ENCODE measurements at regions not wholly inside any gene's neighbourhood (a gene's known extent, or its start where the extent isn't known, plus 50 kb on each side); places are given as distances from the start of the nearest gene placed in this dataset.

- intact Hi-C loops (cut with micrococcal nuclease), result no loop called here
- CTCF ChIA-PET, result no interaction called here
- H3K4me3 ChIP-seq (replicated peaks in 1 of 3; ENCODE audit: insufficient read depth in 1 of 3, low read depth in 1 of 3, low read length in 3 of 3), result no peak overlapping the region
- no peak overlapping the region for H2AFZ ChIP-seq (ENCODE audit: low read depth, low read length)
- H3K4me2 ChIP-seq (ENCODE audit: insufficient read depth, low read length), result no peak overlapping the region
- no peaks in the 10 kb centered on the region for H3K36me3 ChIP-seq (ENCODE audit: control insufficient read depth in 2 of 2, extremely low read depth in 1 of 2, insufficient read depth in 2 of 2, low read length in 2 of 2)
- no peak overlapping the region for H3K27ac ChIP-seq (ENCODE audit: insufficient read depth, low read depth, low read length)
- dilution Hi-C loops (cut with MboI; ENCODE audit: extremely low pct_ligation_motif_present, low sequenced_read_pairs), result no loop called here
- no peaks in the 10 kb centered on the region for H4K20me1 ChIP-seq (replicated peaks; ENCODE audit: control insufficient read depth, extremely low read depth, insufficient read depth, low read length)
- BruUV-seq (replicated peaks), result no TSS peak
- H3K9ac ChIP-seq (replicated peaks; ENCODE audit: extremely low read depth, insufficient read depth, low read length), result no peak overlapping the region
- no peak for DNase-seq (ENCODE audit: low read depth, low spot score)
- TF ChIP-seq JUN (IDR thresholded peaks at IDR 0.05; ENCODE audit: borderline replicate concordance, insufficient read depth, insufficient read length, low read depth) (no peak), CTCF (IDR thresholded peaks at IDR 0.05; ENCODE audit: extremely low read depth in 1 of 2, insufficient read depth in 1 of 2, low read depth in 1 of 2, low read length in 2 of 2) (no peak), EZH2 (IDR thresholded peaks at IDR 0.05; ENCODE audit: borderline replicate concordance, low read depth, low read length, severe bottlenecking) (no peak), MAX (IDR thresholded peaks at IDR 0.05; ENCODE audit: insufficient read depth, insufficient read length) (no peak), GATA2 (IDR thresholded peaks at IDR 0.05; ENCODE audit: insufficient read depth, insufficient read length, low read depth, low read length) (no peak), POLR2A (IDR thresholded peaks at IDR 0.05; ENCODE audit: low read depth, low read length) (no peak), MYC (IDR thresholded peaks at IDR 0.05; ENCODE audit: low read depth, low read length) (no peak), POLR2AphosphoS5 (IDR thresholded peaks at IDR 0.05; ENCODE audit: insufficient read depth, low read depth, low read length) (no peak), FOS (IDR thresholded peaks at IDR 0.05; ENCODE audit: borderline replicate concordance, insufficient read depth, low read length) (no peak)
- no peak for FAIRE-seq
- no peaks in the 10 kb centered on the region for H3K27me3 ChIP-seq (ENCODE audit: control insufficient read depth in 2 of 2, insufficient read depth in 2 of 2, low read length in 2 of 2)
- POLR2A ChIA-PET, result no interaction called here
- H3K9me1 ChIP-seq (replicated peaks; ENCODE audit: control insufficient read depth, extremely low read depth, insufficient read depth, low read length), result no peaks in the 10 kb centered on the region
- H3K79me2 ChIP-seq (ENCODE audit: control insufficient read depth, insufficient read depth, low read length), result no peaks in the 10 kb centered on the region
- H3K9me3 ChIP-seq (replicated peaks; ENCODE audit: control insufficient read depth, insufficient read depth, low read length), result peaks cover 3% of the 10 kb centered on the region
- H3K4me1 ChIP-seq (ENCODE audit: control insufficient read depth, extremely low read depth, insufficient read depth, low read length), result no peaks in the 10 kb centered on the region
These were observed 480.7 kb upstream of the NWD2 start for GRCh38 chr4:36763814-36764213.
